Upper lobe of left lung (tissue), 4 donors: ENCODE measurements at regions not wholly inside any gene's neighbourhood (a gene's known extent, or its start where the extent isn't known, plus 50 kb on each side); places are given as distances from the start of the nearest gene placed in this dataset.

Source experiments
- CTCF ChIP-seq, 6 experiments: fragments of 450-650 bp in 4 of 6; fragments of 200-600 bp in 2 of 6; sonication (generic) in 2 of 6; IDR thresholded peaks; one replicate each; pipeline ENCODE4 v1.5.1; 2016 to 2019; ENCODE audit warnings: antibody characterized with exemption in 6 of 6
- POLR2A ChIP-seq, 4 donors: fragments of 450-650 bp; IDR thresholded peaks; one replicate each; pipeline ENCODE4 v1.5.1; 2016 to 2017; ENCODE audit warnings: antibody characterized with exemption in 4 of 4, mild to moderate bottlenecking in 2 of 4
- POLR2AphosphoS5 ChIP-seq, 2 donors: sonication (generic); formaldehyde crosslinking; IDR thresholded peaks; one replicate each; pipeline ENCODE4 v1.5.1; 2017; ENCODE audit warnings: antibody characterized with exemption in 2 of 2

- TF ChIP-seq POLR2A (IDR thresholded peaks at IDR 0.05) (no peak), CTCF (IDR thresholded peaks at IDR 0.05) (no peak), POLR2AphosphoS5 (IDR thresholded peaks at IDR 0.05) (no peak)
Observed at GRCh38 chr4:89625599-89626293, 211.2 kb downstream of the SNCA start.
